22Rv1 (cell line): ENCODE measurements at regions not wholly inside any gene's neighbourhood (a gene's known extent, or its start where the extent isn't known, plus 50 kb on each side); places are given as distances from the start of the nearest gene placed in this dataset.

Source experiments
- ZFX ChIP-seq: fragments of 450-650 bp; IDR thresholded peaks from 2 replicates; pipeline ENCODE4 v1.6.1; 2017; ENCODE audit warnings: antibody characterized with exemption, borderline replicate concordance
- TF ChIP-seq, protein P1 (sequence below): fragments of 450-650 bp; IDR thresholded peaks from 2 replicates; pipeline ENCODE4 v1.5.1; 2017; ENCODE audit warnings: mild to moderate bottlenecking

DNA sequence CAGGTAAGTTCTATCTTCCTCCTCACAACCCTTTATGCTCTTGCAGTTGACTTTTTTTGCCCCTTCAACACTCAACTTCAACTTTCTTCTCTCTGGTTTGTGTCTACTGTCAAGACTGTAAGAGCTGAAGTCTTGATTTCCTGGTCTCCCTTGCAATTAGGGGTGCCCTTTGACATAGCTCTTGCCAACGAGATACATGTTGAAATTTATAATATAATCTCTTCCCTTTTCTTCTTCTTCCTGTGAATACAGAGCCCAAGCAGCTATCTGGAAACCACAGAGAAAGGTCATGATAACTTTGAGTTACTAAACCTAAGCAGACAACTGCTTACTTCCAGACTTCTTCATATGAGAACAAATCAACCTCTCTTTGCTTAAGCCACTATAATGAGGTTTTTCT lies 163.5 kb downstream of the MC4R start:
- TF ChIP-seq, protein P1, sequence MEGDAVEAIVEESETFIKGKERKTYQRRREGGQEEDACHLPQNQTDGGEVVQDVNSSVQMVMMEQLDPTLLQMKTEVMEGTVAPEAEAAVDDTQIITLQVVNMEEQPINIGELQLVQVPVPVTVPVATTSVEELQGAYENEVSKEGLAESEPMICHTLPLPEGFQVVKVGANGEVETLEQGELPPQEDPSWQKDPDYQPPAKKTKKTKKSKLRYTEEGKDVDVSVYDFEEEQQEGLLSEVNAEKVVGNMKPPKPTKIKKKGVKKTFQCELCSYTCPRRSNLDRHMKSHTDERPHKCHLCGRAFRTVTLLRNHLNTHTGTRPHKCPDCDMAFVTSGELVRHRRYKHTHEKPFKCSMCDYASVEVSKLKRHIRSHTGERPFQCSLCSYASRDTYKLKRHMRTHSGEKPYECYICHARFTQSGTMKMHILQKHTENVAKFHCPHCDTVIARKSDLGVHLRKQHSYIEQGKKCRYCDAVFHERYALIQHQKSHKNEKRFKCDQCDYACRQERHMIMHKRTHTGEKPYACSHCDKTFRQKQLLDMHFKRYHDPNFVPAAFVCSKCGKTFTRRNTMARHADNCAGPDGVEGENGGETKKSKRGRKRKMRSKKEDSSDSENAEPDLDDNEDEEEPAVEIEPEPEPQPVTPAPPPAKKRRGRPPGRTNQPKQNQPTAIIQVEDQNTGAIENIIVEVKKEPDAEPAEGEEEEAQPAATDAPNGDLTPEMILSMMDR = no peak
- TF ChIP-seq ZFX = no peak
